SK-N-MC (cell line): ENCODE measurements at regions not wholly inside any gene's neighbourhood (a gene's known extent, or its start where the extent isn't known, plus 50 kb on each side); places are given as distances from the start of the nearest gene placed in this dataset.

Experiments used
- EZH2 ChIP-seq: fragments of 200-600 bp; sonication (generic); IDR thresholded peaks from one replicate; pipeline ENCODE4 v1.6.1; 2017; ENCODE audit warnings: antibody characterized with exemption
- FOXP2 ChIP-seq: optimal IDR thresholded peaks from 2 replicates; pipeline ENCODE3; 2011; ENCODE audit warnings: mild to moderate bottlenecking, moderate library complexity; ENCODE audit not compliant: insufficient read depth; ENCODE audit errors: extremely low read length, control extremely low read depth
- POLR2AphosphoS5 ChIP-seq: IDR thresholded peaks from 2 replicates; pipeline ENCODE4 v1.6.1; 2012; ENCODE audit warnings: mild to moderate bottlenecking, low read depth, low read length, borderline replicate concordance

DNA sequence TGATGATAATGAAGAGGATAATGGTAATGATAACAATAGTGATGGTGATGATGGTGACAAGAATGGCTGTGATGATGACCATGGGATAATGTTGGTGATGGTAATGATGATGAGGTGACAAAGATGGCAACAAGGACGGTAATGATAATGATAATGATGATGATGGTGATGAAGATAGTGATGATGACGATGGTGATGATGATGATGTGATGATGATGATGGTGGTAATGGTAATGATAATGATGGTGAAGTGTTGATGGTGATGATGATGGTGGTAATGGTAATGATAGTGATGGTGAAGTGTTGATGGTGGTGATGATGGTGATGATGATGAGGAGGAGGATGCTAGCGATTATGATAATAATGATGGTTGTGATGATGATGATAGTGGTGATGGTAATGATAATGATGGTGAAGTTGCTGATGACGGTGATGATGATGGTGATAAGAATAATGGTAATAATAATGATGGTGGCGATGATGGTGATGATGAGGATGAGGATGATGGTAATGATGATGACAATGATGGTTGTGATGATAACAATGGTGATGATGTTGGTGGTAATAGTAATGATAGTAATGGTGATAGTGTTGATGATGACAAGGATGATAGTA is 54.7 kb upstream of the OPCML start:
- TF ChIP-seq EZH2: no peak
- no peak for TF ChIP-seq POLR2AphosphoS5
- TF ChIP-seq FOXP2: no peak
